ENCODE measurements at regions not wholly inside any gene's neighbourhood (a gene's known extent, or its start where the extent isn't known, plus 50 kb on each side); places are given as distances from the start of the nearest gene placed in this dataset.

DNA sequence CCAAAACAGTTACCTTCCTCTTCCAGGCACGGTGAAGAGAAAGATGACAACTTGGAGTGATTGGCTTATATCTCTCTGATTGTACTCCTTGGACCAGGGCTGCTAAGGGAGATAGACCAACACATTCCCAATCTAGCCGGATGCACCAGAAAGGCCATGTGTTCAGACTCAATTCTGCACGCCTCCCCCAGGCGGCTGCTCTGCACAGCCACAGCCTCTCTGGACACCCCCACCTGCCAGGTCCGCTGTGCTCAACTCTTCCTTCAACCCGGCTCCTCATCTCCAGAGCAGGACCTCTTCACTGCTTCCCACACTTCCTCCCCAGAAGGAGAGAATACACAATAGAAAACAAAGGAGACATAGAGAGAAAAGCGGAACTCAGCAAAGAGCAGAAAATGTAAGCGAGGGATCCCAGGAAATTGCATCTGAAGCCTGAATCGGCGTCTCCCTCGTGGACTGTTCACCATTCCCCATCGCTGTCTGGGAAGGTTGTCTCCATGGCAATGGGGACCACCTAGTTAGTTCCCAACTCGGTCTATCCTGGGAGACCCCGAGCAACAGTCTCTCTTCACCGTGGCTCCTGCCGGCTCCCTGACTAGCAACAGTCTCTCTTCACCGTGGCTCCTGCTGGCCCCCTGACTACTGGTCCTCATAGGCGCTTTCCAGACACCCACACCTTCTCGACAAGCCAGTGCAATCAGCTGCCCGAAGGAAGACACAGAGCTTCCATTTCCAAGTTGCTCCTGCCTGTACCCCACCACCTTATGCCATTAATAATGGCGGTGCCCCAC, 361.7 kb upstream of the MYT1L start:
- TF ChIP-seq, protein P1, sequence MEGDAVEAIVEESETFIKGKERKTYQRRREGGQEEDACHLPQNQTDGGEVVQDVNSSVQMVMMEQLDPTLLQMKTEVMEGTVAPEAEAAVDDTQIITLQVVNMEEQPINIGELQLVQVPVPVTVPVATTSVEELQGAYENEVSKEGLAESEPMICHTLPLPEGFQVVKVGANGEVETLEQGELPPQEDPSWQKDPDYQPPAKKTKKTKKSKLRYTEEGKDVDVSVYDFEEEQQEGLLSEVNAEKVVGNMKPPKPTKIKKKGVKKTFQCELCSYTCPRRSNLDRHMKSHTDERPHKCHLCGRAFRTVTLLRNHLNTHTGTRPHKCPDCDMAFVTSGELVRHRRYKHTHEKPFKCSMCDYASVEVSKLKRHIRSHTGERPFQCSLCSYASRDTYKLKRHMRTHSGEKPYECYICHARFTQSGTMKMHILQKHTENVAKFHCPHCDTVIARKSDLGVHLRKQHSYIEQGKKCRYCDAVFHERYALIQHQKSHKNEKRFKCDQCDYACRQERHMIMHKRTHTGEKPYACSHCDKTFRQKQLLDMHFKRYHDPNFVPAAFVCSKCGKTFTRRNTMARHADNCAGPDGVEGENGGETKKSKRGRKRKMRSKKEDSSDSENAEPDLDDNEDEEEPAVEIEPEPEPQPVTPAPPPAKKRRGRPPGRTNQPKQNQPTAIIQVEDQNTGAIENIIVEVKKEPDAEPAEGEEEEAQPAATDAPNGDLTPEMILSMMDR (IDR thresholded peaks at IDR 0.05; ENCODE audit: low read depth, low read length, poor library complexity, severe bottlenecking) = no peak
- no peak for TF ChIP-seq EZH2phosphoT487 (IDR thresholded peaks at IDR 0.05; ENCODE audit: borderline replicate concordance, low read length)

Measured in DOHH2 (cell line).